Prostate gland (tissue), 2 donors: ENCODE measurements at regions not wholly inside any gene's neighbourhood (a gene's known extent, or its start where the extent isn't known, plus 50 kb on each side); places are given as distances from the start of the nearest gene placed in this dataset.

ENCODE experiments used
- DNase-seq: peaks from one replicate; pipeline ENCODE4 v3.0.0-alpha.2; 2019; ENCODE audit warnings: low spot score
- H3K27ac ChIP-seq, 2 donors: fragments of 200-600 bp; sonication (generic); 2 replicates each; pipeline ENCODE4 v1.5.1; 2017 to 2019
- H3K27me3 ChIP-seq: fragments of 200-600 bp; sonication (generic); replicated peaks from 2 replicates; pipeline ENCODE4 v1.5.1; 2019; ENCODE audit not compliant: insufficient read depth
- H3K36me3 ChIP-seq, 2 donors: fragments of 200-600 bp; sonication (generic); 1 replicate in 1 of 2; 2 replicates in 1 of 2; pipeline versions ENCODE4 v1.5.1 to v1.8.1; 2017 to 2019
- H3K4me1 ChIP-seq: fragments of 200-600 bp; sonication (generic); replicated peaks from 2 replicates; pipeline ENCODE4 v1.5.1; 2019
- H3K4me3 ChIP-seq, 2 donors: fragments of 200-600 bp; sonication (generic); 2 replicates each; pipeline ENCODE4 v1.5.1; 2017 to 2019
- H3K9me3 ChIP-seq: fragments of 200-600 bp; sonication (generic); 2 replicates; pipeline ENCODE4 v1.5.1; 2017
- CTCF ChIP-seq, 4 experiments: fragments of 200-600 bp in 2 of 4; fragments of 450-650 bp in 2 of 4; sonication (generic) in 2 of 4; IDR thresholded peaks; 1 replicate in 3 of 4; 2 replicates in 1 of 4; pipeline ENCODE4 v1.5.1; 2016 to 2019; ENCODE audit warnings: antibody characterized with exemption in 4 of 4, mild to moderate bottlenecking in 2 of 4, moderate library complexity in 2 of 4
- POLR2A ChIP-seq: fragments of 450-650 bp; IDR thresholded peaks from one replicate; pipeline ENCODE4 v1.6.1; 2016; ENCODE audit warnings: antibody characterized with exemption, mild to moderate bottlenecking
- POLR2AphosphoS5 ChIP-seq: sonication (generic); formaldehyde crosslinking; IDR thresholded peaks from one replicate; pipeline ENCODE4 v1.6.1; 2017; ENCODE audit warnings: antibody characterized with exemption
- WGBS: methylation state at CpG from one replicate; pipeline ENCODE4 v1.1.5; 2018; 5-methylcytosine and 5-hydroxymethylcytosine counted together
- intact Hi-C: fragments of 100-400 bp; cut with DNase I; formaldehyde crosslinking; loops from one replicate; pipeline ENCODE4 v1.14.2; 2022

DNA sequence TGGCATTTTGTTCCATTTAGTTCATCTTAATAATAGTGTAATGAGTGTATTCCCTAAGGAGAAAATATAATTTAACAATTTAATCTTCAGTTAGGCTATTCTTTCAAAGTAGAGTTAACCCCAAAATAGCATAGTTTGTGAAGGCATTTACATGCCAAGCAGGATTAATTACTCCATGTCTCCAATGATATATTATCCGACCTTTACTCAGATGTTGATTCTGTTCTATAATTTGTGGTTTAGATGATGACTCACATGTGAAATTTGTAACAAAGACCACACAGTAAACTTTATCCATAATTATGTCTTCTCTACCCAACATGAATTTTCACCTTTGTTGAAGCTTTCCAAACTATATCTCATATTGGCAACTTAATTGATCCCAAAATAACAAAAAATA lies 2065.2 kb downstream of the MRPL39 start:
- H3K27me3 ChIP-seq = no peaks in the 10 kb centered on the region

GRCh38 chr21:23541571-23541970 lies 2065.7 kb downstream of the MRPL39 start:
- intact Hi-C loops = no loop called here
- TF ChIP-seq POLR2AphosphoS5 (no peak), POLR2A (no peak)
- no peak overlapping the region for H3K27ac ChIP-seq
- H3K36me3 ChIP-seq = no peaks in the 10 kb centered on the region
- DNase-seq = no peak
- 95% methylated on average over 2 of the region's 2 CpGs for WGBS
- no peak overlapping the region for H3K4me3 ChIP-seq
- H3K9me3 ChIP-seq = no peaks in the 10 kb centered on the region
- H3K4me1 ChIP-seq = no peaks in the 10 kb centered on the region
- no peaks in the 10 kb centered on the region for H3K27me3 ChIP-seq

More for the DNA sequence above, 2065.2 kb downstream of the MRPL39 start:
- 73% methylated on average over 1 of the region's 1 CpG for WGBS
- no peaks in the 10 kb centered on the region for H3K9me3 ChIP-seq
- no peaks in the 10 kb centered on the region for H3K36me3 ChIP-seq
- H3K27ac ChIP-seq = no peak overlapping the region
- H3K4me3 ChIP-seq = no peak overlapping the region
- DNase-seq = no peak
- no peaks in the 10 kb centered on the region for H3K4me1 ChIP-seq
- intact Hi-C loops = no loop called here
- no peak for TF ChIP-seq POLR2A
- TF ChIP-seq POLR2AphosphoS5 = no peak
- no peak for TF ChIP-seq CTCF (IDR thresholded peaks at IDR 0.05)

- TF ChIP-seq CTCF (IDR thresholded peaks at IDR 0.05) (no peak), POLR2A (no peak), POLR2AphosphoS5 (no peak)
- intact Hi-C loops = no loop called here
- DNase-seq = no peak
- H3K27ac ChIP-seq = no peak overlapping the region
- H3K36me3 ChIP-seq = no peaks in the 10 kb centered on the region
- WGBS = 28% methylated on average over 1 of the region's 1 CpG
- H3K27me3 ChIP-seq = no peaks in the 10 kb centered on the region
- H3K4me1 ChIP-seq = no peaks in the 10 kb centered on the region
- no peaks in the 10 kb centered on the region for H3K9me3 ChIP-seq
- no peak overlapping the region for H3K4me3 ChIP-seq
Measured at GRCh38 chr21:23534850-23535249, 2072.4 kb downstream of the MRPL39 start.

- H3K9me3 ChIP-seq = no peaks in the 10 kb centered on the region
- intact Hi-C loops = no loop called here
- TF ChIP-seq CTCF (IDR thresholded peaks at IDR 0.05) (no peak), POLR2AphosphoS5 (no peak), POLR2A (no peak)
- H3K36me3 ChIP-seq = no peaks in the 10 kb centered on the region
- H3K4me3 ChIP-seq = no peak overlapping the region
- H3K27me3 ChIP-seq = no peaks in the 10 kb centered on the region
- H3K4me1 ChIP-seq = no peaks in the 10 kb centered on the region
- no peak overlapping the region for H3K27ac ChIP-seq
- no peak for DNase-seq
Measured at GRCh38 chr21:23531444-23531843, 2075.8 kb downstream of the MRPL39 start.

- TF ChIP-seq POLR2AphosphoS5 = no peak
- no peak for TF ChIP-seq POLR2A
- TF ChIP-seq CTCF (IDR thresholded peaks at IDR 0.05) = no peak
- Histone ChIP-seq H3K27ac (no peak overlapping the region), H3K36me3 (no peaks in the 10 kb centered on the region), H3K27me3 (no peaks in the 10 kb centered on the region), H3K9me3 (no peaks in the 10 kb centered on the region), H3K4me1 (no peaks in the 10 kb centered on the region), H3K4me3 (no peak overlapping the region)
- intact Hi-C loops = no loop called here
- no peak for DNase-seq
- 88% methylated on average over 5 of the region's 5 CpGs for WGBS
Measured at GRCh38 chr21:23524685-23525084, 2082.6 kb downstream of the MRPL39 start.
